Ishikawa (cell line): ENCODE measurements at regions not wholly inside any gene's neighbourhood (a gene's known extent, or its start where the extent isn't known, plus 50 kb on each side); places are given as distances from the start of the nearest gene placed in this dataset.

ENCODE experiments used
- FOXM1 ChIP-seq: IDR thresholded peaks from 2 replicates; pipeline ENCODE4 v1.6.1; 2012; ENCODE audit warnings: low read depth, borderline replicate concordance
- REST ChIP-seq: IDR thresholded peaks from 2 replicates; pipeline ENCODE4 v1.6.1; 2012; ENCODE audit warnings: low read depth, mild to moderate bottlenecking

DNA sequence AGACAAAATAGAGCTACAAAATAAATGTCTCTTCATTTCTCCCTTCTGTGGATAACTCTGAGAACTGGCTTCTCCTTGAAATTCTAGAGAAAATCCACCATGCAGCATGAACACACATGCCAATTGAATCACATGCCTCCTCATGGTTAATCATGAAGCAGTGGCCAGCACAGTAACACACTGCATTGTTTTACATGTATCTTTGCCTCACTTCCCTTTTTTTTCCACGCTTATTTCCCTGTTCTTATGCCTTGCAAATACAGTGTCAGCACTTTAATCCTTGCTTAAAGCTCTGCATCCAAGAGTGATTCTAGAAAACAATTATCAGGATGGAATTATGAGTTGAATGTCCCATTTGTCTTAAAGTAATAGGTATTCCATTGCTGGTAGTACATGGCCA is 50.3 kb upstream of the ZBTB7C start:
- TF ChIP-seq REST: no peak
- no peak for TF ChIP-seq FOXM1
